Left ventricle myocardium inferior (tissue), 1 donor: ENCODE measurements at regions not wholly inside any gene's neighbourhood (a gene's known extent, or its start where the extent isn't known, plus 50 kb on each side); places are given as distances from the start of the nearest gene placed in this dataset.

Experiments
- DNase-seq: peaks from one replicate; pipeline ENCODE4 v3.0.0-alpha.2; 2020
- H3K27ac ChIP-seq: fragments of 200-600 bp; replicated peaks from 2 replicates; pipeline ENCODE4 v1.8.0; 2021
- H3K27me3 ChIP-seq: fragments of 200-600 bp; 2 replicates; pipeline ENCODE4 v1.8.0; 2021; ENCODE audit warnings: low read depth
- H3K36me3 ChIP-seq: fragments of 200-600 bp; 2 replicates; pipeline ENCODE4 v1.8.0; 2021
- H3K4me1 ChIP-seq: fragments of 200-600 bp; 2 replicates; pipeline ENCODE4 v1.8.0; 2021
- H3K4me3 ChIP-seq: fragments of 200-600 bp; 2 replicates; pipeline ENCODE4 v1.8.0; 2021; ENCODE audit warnings: mild to moderate bottlenecking, moderate library complexity
- H3K9me3 ChIP-seq: fragments of 200-600 bp; replicated peaks from 2 replicates; pipeline ENCODE4 v1.8.0; 2021
- CTCF ChIP-seq: fragments of 200-600 bp; IDR thresholded peaks from 2 replicates; pipeline ENCODE4 v1.8.0; 2021; ENCODE audit warnings: antibody characterized with exemption, mild to moderate bottlenecking, borderline replicate concordance
- intact Hi-C: fragments of 100-400 bp; cut with micrococcal nuclease; formaldehyde crosslinking; loops from one replicate; pipeline ENCODE4 v1.11.0; 2022
- donor health status: DM: no; HTN: yes; CAD: no; lungs with severe emphysema.

DNA sequence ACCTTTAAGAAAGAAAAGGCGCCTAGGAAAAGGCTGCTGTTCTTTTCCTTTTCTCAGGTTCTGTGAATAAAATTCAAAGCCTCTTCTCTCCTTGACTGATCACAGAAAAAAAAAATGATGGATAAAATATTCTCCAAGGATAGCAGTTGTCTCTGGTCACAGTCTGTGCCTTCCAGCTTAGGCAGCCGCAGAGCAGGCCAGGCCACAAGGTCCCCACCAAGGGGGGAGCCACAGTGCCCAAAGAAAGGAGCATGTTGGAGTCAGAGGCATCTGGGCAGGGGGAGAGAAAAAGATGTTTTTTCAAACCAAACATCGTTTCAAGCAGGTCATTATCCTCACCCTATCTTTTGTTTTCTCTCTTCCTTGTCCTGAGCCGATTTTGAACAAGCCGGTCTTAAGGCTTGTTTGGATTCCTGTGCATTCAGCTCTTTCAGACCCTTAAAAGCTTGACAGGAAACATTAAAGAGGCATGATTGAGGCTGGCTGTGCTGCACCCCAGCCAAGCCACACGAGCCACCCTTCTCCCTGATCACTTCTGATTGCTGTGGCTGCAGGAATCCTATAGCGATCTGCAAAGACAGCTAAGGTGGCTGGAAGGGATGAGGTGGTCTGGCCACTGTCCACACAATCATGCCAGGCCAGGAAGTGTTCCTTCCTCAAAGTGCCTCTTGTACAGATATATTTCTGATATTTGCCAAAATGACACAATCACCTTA is 284.6 kb upstream of the TLE4 start:
- Histone ChIP-seq H3K27me3 (no peaks in the 10 kb centered on the region), H3K36me3 (no peaks in the 10 kb centered on the region), H3K4me3 (no peak overlapping the region), H3K27ac (no peak overlapping the region), H3K4me1 (no peaks in the 10 kb centered on the region), H3K9me3 (no peaks in the 10 kb centered on the region)
- no peak for TF ChIP-seq CTCF
- intact Hi-C loops = no loop called here
- DNase-seq = no peak

DNA sequence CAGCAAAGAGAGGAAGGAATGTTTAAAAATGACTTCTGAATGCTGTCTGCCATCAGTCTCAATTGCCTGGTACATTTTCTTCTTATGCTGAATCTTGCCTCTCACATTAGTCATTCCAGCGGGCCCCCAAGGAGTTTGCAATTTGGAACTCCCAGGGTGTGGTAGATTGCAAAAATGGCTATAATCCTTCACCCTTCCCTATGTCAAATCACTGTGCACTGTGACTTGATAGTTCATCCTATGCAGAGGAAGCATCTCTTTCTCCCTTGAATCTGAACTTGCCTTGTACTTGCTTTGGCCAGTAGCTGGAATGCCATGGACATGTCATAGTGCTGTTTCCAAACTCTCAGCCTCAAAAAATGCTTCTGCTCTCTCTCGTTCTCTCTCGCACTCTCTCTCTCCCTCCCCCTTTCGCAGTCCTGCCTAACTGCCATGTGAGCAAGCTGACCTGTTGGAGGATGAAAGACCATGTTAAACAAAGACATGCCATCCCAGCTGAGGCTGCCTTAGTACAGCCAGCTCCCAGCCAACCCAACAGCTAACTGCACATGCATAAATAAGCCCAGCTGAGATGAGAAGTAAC is 284.0 kb upstream of the TLE4 start:
- no peak overlapping the region for H3K4me3 ChIP-seq
- H3K4me1 ChIP-seq = no peaks in the 10 kb centered on the region
- H3K9me3 ChIP-seq = no peaks in the 10 kb centered on the region
- H3K27ac ChIP-seq = no peak overlapping the region
- no peak for TF ChIP-seq CTCF
- H3K27me3 ChIP-seq = no peaks in the 10 kb centered on the region
- intact Hi-C loops = no loop called here
- no peaks in the 10 kb centered on the region for H3K36me3 ChIP-seq
- DNase-seq = no peak

DNA sequence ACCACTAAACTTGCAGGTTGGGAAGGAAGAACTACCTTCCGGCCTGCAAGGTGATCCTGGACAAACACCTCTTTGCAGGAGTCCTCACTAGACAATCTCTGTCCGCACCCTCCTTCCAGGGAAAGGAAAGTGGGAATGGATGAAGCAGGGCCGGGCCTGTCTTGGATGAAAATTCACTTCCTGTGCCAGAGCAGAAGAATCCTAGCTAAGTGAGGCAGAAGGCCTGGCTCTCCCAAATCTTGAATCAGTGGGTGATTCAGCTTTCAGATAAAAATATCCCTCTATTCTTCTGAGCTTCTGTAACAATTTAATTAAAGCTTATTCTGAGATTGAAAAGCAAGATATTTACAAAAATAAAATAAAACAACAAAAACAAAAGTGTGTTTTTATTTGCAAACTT is 281.9 kb upstream of the TLE4 start:
- H3K4me3 ChIP-seq = no peak overlapping the region
- no peaks in the 10 kb centered on the region for H3K4me1 ChIP-seq
- intact Hi-C loops = no loop called here
- no peak for DNase-seq
- no peak for TF ChIP-seq CTCF
- H3K36me3 ChIP-seq = no peaks in the 10 kb centered on the region
- H3K27ac ChIP-seq = no peak overlapping the region
- no peaks in the 10 kb centered on the region for H3K27me3 ChIP-seq
- no peaks in the 10 kb centered on the region for H3K9me3 ChIP-seq

DNA sequence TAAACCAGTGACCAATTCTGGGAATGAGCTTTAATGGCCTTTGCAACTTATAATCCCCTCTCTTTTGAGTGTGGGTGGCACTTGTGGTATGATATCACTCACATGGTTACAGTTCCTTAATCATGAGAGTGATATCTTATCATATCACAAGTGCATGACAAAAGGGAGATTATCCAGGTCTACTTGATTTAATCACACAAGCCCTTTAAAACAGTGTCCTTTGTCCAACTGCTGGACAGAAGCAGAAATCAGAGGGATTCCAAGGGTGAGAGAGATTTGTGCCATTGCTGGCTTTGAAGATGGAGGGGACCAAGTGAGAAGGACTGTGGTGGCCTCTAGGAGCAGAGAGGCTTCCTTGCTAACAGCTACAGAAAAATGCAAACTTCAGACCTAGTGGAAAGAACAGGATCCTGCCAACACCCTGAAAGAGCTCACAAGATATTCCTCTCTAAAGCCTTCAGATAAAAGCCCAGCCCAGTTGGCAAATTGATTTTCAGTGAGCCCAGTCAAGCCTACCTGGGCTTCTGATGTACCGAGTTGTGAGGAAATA is 279.0 kb upstream of the TLE4 start:
- no peaks in the 10 kb centered on the region for H3K9me3 ChIP-seq
- H3K4me1 ChIP-seq = no peaks in the 10 kb centered on the region
- H3K36me3 ChIP-seq = no peaks in the 10 kb centered on the region
- intact Hi-C loops = no loop called here
- H3K27me3 ChIP-seq = no peaks in the 10 kb centered on the region
- H3K27ac ChIP-seq = no peak overlapping the region
- no peak for DNase-seq
- no peak overlapping the region for H3K4me3 ChIP-seq
- no peak for TF ChIP-seq CTCF

- intact Hi-C loops = no loop called here
- Histone ChIP-seq H3K36me3 (no peaks in the 10 kb centered on the region), H3K9me3 (no peaks in the 10 kb centered on the region), H3K27me3 (peaks cover 5% of the 10 kb centered on the region), H3K27ac (no peak overlapping the region), H3K4me1 (no peaks in the 10 kb centered on the region), H3K4me3 (no peak overlapping the region)
- no peak for TF ChIP-seq CTCF
- no peak for DNase-seq
These were observed 271.7 kb upstream of the TLE4 start for GRCh38 chr9:79300068-79300467.
